ENCODE measurements at regions not wholly inside any gene's neighbourhood (a gene's known extent, or its start where the extent isn't known, plus 50 kb on each side); places are given as distances from the start of the nearest gene placed in this dataset.

GRCh38 chr3:193909387-193909786, 226.6 kb upstream of the HES1 start:
- H3K27ac ChIP-seq (ENCODE audit: control insufficient read depth, insufficient read depth, low read length), result no peak overlapping the region
- TF ChIP-seq CTCF (optimal IDR thresholded peaks at IDR 0.05 in 1 of 3, IDR thresholded peaks at IDR 0.05 in 1 of 3, conservative IDR thresholded peaks at IDR 0.05 in 1 of 3; ENCODE audit: extremely low read depth in 1 of 3, insufficient read depth in 2 of 3, low read length in 3 of 3) (no peak), EZH2 (IDR thresholded peaks at IDR 0.05; ENCODE audit: low read length) (no peak)
- no peaks in the 10 kb centered on the region for H3K27me3 ChIP-seq (ENCODE audit: control insufficient read depth, extremely low read depth, insufficient read depth, low read length)
- DNase-seq (ENCODE audit: low read depth, low spot score) (no peak), FAIRE-seq (no peak)
- H3K4me2 ChIP-seq (ENCODE audit: control insufficient read depth, extremely low read depth, insufficient read depth, low read depth, low read length), result no peak overlapping the region
- H2AFZ ChIP-seq (ENCODE audit: control insufficient read depth, low read length), result no peak overlapping the region
- H3K4me1 ChIP-seq (ENCODE audit: control insufficient read depth, extremely low read depth, insufficient read depth, low read length), result no peaks in the 10 kb centered on the region
- dilution Hi-C loops (cut with MboI; ENCODE audit: extremely low pct_ligation_motif_present, low sequenced_read_pairs), result no loop called here
- no peaks in the 10 kb centered on the region for H3K9me1 ChIP-seq (ENCODE audit: control insufficient read depth, extremely low read depth, insufficient read depth, low read length)
- no peaks in the 10 kb centered on the region for H4K20me1 ChIP-seq (ENCODE audit: control insufficient read depth, extremely low read depth, insufficient read depth, low read length)
- H3K36me3 ChIP-seq (ENCODE audit: control insufficient read depth in 2 of 2, extremely low read depth in 1 of 2, insufficient read depth in 2 of 2, low read length in 2 of 2), result no peaks in the 10 kb centered on the region
- peaks cover 3% of the 10 kb centered on the region for H3K9me3 ChIP-seq (ENCODE audit: control insufficient read depth, low read depth, low read length)
- no peak overlapping the region for H3K9ac ChIP-seq (ENCODE audit: control insufficient read depth, extremely low read depth, insufficient read depth, low read length)
- no peaks in the 10 kb centered on the region for H3K79me2 ChIP-seq (ENCODE audit: control insufficient read depth, insufficient read depth, low read length)
- H3K4me3 ChIP-seq (ENCODE audit: control insufficient read depth in 2 of 3, extremely low read depth in 1 of 3, insufficient read depth in 2 of 3, low read depth in 1 of 3, low read length in 3 of 3), result no peak overlapping the region

- Histone ChIP-seq H3K9ac (ENCODE audit: control insufficient read depth, extremely low read depth, insufficient read depth, low read length) (no peak overlapping the region), H3K4me2 (ENCODE audit: control insufficient read depth, extremely low read depth, insufficient read depth, low read depth, low read length) (no peak overlapping the region), H3K27ac (ENCODE audit: control insufficient read depth, insufficient read depth, low read length) (no peak overlapping the region), H3K79me2 (ENCODE audit: control insufficient read depth, insufficient read depth, low read length) (no peaks in the 10 kb centered on the region), H2AFZ (ENCODE audit: control insufficient read depth, low read length) (no peak overlapping the region), H3K27me3 (ENCODE audit: control insufficient read depth, extremely low read depth, insufficient read depth, low read length) (no peaks in the 10 kb centered on the region), H3K9me1 (ENCODE audit: control insufficient read depth, extremely low read depth, insufficient read depth, low read length) (no peaks in the 10 kb centered on the region), H3K9me3 (ENCODE audit: control insufficient read depth, low read depth, low read length) (peaks cover 3% of the 10 kb centered on the region), H3K4me3 (ENCODE audit: control insufficient read depth in 2 of 3, extremely low read depth in 1 of 3, insufficient read depth in 2 of 3, low read depth in 1 of 3, low read length in 3 of 3) (no peak overlapping the region), H4K20me1 (ENCODE audit: control insufficient read depth, extremely low read depth, insufficient read depth, low read length) (no peaks in the 10 kb centered on the region), H3K4me1 (ENCODE audit: control insufficient read depth, extremely low read depth, insufficient read depth, low read length) (no peaks in the 10 kb centered on the region), H3K36me3 (ENCODE audit: control insufficient read depth in 2 of 2, extremely low read depth in 1 of 2, insufficient read depth in 2 of 2, low read length in 2 of 2) (no peaks in the 10 kb centered on the region)
- dilution Hi-C loops (cut with MboI; ENCODE audit: extremely low pct_ligation_motif_present, low sequenced_read_pairs), result no loop called here
- DNase-seq (ENCODE audit: low read depth, low spot score) (no peak), FAIRE-seq (no peak)
- no peak for TF ChIP-seq EZH2 (IDR thresholded peaks at IDR 0.05; ENCODE audit: low read length)
- TF ChIP-seq CTCF (optimal IDR thresholded peaks at IDR 0.05 in 1 of 3, IDR thresholded peaks at IDR 0.05 in 1 of 3, conservative IDR thresholded peaks at IDR 0.05 in 1 of 3; ENCODE audit: extremely low read depth in 1 of 3, insufficient read depth in 2 of 3, low read length in 3 of 3), result no peak
These were observed 225.6 kb upstream of the HES1 start for GRCh38 chr3:193910310-193910709.

Measured in keratinocyte (primary cell).